ENCODE measurements at regions not wholly inside any gene's neighbourhood (a gene's known extent, or its start where the extent isn't known, plus 50 kb on each side); places are given as distances from the start of the nearest gene placed in this dataset.

DNA sequence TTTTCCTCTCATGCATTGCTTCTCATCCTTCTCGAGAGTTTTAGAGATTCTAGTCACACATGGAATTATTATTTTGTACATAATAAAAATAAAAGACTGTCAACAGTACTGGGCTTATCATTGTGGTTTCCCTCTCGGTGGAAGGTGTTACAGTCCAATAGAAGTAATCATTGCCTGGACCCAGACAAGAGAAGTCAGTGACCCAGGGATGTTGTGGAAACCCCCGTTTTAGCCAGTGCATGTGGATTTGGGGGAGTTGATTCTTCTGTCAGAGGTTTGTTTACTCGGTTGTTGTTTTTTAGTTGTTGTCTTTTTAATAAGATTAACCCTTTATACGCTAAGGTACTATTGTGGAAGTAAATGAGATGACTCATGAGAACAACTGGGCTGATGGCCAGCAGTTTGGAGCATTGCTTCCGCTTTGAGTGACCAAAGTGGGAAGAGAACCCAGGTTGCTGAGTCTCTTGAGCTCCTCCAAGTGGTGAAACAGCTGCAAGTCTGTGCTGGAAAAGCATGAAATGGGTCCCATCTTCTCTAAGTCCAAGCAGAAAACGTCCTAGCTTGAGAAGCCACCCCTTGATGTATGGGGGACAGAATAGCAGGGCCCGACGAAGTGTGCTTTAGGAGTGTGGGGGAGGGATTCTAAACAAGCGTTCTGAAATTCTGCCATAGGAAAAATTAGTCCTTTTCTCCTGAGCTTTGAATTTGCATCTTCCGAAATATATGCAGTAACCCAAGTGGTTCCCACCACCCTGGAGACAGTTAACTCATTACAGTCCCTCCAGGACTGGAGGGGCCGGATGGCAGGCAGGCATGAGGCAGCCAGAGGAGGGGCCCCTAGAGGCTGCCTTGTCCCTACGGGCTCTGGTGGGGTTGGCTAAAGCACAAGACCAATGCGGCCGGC, 61.8 kb upstream of the GPR45 start:
- ATAC-seq = peak in 3 of 4 donors; percentile 55 to 72 (median 70)
- Histone ChIP-seq H3K4me3 (no peak overlapping the region), H3K36me3 (no peaks in the 10 kb centered on the region), H3K27me3 (no peaks in the 10 kb centered on the region), H3K4me1 (no peaks in the 10 kb centered on the region), H3K27ac (no peak overlapping the region), H3K9me3 (no peaks in the 10 kb centered on the region)
- 52 to 63% methylated on average over 15 of the region's 15 CpGs for WGBS, 2 donors
- peak in 2 of 6 donors; percentile 20 to 33 for DNase-seq
- no peak for FAIRE-seq
- TF ChIP-seq, protein P1, sequence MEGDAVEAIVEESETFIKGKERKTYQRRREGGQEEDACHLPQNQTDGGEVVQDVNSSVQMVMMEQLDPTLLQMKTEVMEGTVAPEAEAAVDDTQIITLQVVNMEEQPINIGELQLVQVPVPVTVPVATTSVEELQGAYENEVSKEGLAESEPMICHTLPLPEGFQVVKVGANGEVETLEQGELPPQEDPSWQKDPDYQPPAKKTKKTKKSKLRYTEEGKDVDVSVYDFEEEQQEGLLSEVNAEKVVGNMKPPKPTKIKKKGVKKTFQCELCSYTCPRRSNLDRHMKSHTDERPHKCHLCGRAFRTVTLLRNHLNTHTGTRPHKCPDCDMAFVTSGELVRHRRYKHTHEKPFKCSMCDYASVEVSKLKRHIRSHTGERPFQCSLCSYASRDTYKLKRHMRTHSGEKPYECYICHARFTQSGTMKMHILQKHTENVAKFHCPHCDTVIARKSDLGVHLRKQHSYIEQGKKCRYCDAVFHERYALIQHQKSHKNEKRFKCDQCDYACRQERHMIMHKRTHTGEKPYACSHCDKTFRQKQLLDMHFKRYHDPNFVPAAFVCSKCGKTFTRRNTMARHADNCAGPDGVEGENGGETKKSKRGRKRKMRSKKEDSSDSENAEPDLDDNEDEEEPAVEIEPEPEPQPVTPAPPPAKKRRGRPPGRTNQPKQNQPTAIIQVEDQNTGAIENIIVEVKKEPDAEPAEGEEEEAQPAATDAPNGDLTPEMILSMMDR (IDR thresholded peaks at IDR 0.05) = peak in 1 of 4 donors; percentile 15
- intact Hi-C loops (cut with DNase I) = no loop called here

- Histone ChIP-seq H3K36me3 (no peaks in the 10 kb centered on the region), H3K27ac (no peak overlapping the region), H3K4me3 (no peak overlapping the region), H3K9me3 (no peaks in the 10 kb centered on the region), H3K27me3 (no peaks in the 10 kb centered on the region), H3K4me1 (no peaks in the 10 kb centered on the region)
- WGBS, 2 donors = 74 to 79% methylated on average over 11 of the region's 11 CpGs
- TF ChIP-seq, protein P1 (IDR thresholded peaks at IDR 0.05) = no peak
- FAIRE-seq (no peak), ATAC-seq (no peak), DNase-seq (no peak)
- intact Hi-C loops (cut with DNase I) = no loop called here
Observed at GRCh38 chr2:105180491-105180972, 61.0 kb upstream of the GPR45 start.

DNA sequence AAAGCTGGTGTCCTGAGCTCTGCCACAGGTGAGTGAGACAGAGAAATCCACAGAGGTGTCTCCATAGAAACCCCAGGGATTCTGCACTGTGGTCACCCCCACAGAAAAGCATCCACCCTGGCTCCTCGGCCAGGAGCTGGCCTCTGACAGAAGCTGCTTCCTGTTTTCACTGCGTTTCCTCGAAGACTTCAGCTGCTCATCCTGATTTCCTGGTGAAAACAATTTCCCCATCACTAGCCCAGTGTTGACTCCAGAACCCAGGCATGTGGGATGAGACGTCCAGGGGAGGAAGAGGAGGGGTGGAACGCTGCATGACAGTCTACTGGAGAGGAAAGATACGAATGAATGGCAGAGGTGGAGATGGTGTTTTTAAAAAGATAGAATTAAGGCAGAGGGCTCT, 60.3 kb upstream of the GPR45 start:
- no peak for DNase-seq
- 46 to 52% methylated on average over 6 of the region's 6 CpGs for WGBS, 2 donors
- Histone ChIP-seq H3K27me3 (no peaks in the 10 kb centered on the region), H3K4me3 (no peak overlapping the region), H3K9me3 (no peaks in the 10 kb centered on the region), H3K36me3 (no peaks in the 10 kb centered on the region), H3K4me1 (no peaks in the 10 kb centered on the region), H3K27ac (no peak overlapping the region)
- intact Hi-C loops (cut with DNase I) = no loop called here
- no peak for ATAC-seq
- no peak for FAIRE-seq
- TF ChIP-seq, protein P1 (IDR thresholded peaks at IDR 0.05) = no peak

GRCh38 chr2:105183555-105184323, 57.8 kb upstream of the GPR45 start:
- no peaks in the 10 kb centered on the region for H3K27me3 ChIP-seq
- H3K36me3 ChIP-seq = no peaks in the 10 kb centered on the region
- ATAC-seq (no peak), FAIRE-seq (no peak), DNase-seq (no peak)
- no peaks in the 10 kb centered on the region for H3K9me3 ChIP-seq
- H3K4me3 ChIP-seq = no peak overlapping the region
- H3K27ac ChIP-seq = no peak overlapping the region
- 58 to 68% methylated on average over 10 of the region's 10 CpGs for WGBS, 2 donors
- TF ChIP-seq, protein P1 (IDR thresholded peaks at IDR 0.05) = no peak
- no peaks in the 10 kb centered on the region for H3K4me1 ChIP-seq
- intact Hi-C loops (cut with DNase I) = no loop called here
